ENCODE measurements at regions not wholly inside any gene's neighbourhood (a gene's known extent, or its start where the extent isn't known, plus 50 kb on each side); places are given as distances from the start of the nearest gene placed in this dataset.
"Not testable (repeated sequence)": the region's sequence is repeated elsewhere in the genome, so short reads cannot be mapped to it uniquely, and the experiment has no call there.

- no peak overlapping the region for H3K4me3 ChIP-seq (ENCODE audit: low read length)
- no peaks in the 10 kb centered on the region for H3K27me3 ChIP-seq (ENCODE audit: insufficient read depth, low read length)
- H3K27ac ChIP-seq (ENCODE audit: low read length) = no peak overlapping the region
- no peaks in the 10 kb centered on the region for H3K9me3 ChIP-seq (ENCODE audit: insufficient read depth, low read depth, low read length)
- H3K36me3 ChIP-seq (ENCODE audit: insufficient read depth, low read depth, low read length) = no peaks in the 10 kb centered on the region
- no peak overlapping the region for H3K9ac ChIP-seq (ENCODE audit: low read depth, low read length)
- peaks cover 10% of the 10 kb centered on the region for H3K4me1 ChIP-seq (ENCODE audit: insufficient read depth, low read length)
Measured at GRCh38 chr20:51953731-51954340, 151.5 kb upstream of the SALL4 start.

GRCh38 chr20:51950926-51951325 lies 148.6 kb upstream of the SALL4 start:
- no peaks in the 10 kb centered on the region for H3K9me3 ChIP-seq (ENCODE audit: insufficient read depth, low read depth, low read length)
- no peaks in the 10 kb centered on the region; the same call in 1 of the 2 replicates for H3K4me1 ChIP-seq (ENCODE audit: insufficient read depth, low read length)
- H3K27me3 ChIP-seq (ENCODE audit: insufficient read depth, low read length) = no peaks in the 10 kb centered on the region
- H3K9ac ChIP-seq (ENCODE audit: low read depth, low read length) = no peak overlapping the region
- H3K27ac ChIP-seq (ENCODE audit: low read length) = no peak overlapping the region
- H3K36me3 ChIP-seq (ENCODE audit: insufficient read depth, low read depth, low read length) = no peaks in the 10 kb centered on the region
- H3K4me3 ChIP-seq (ENCODE audit: low read length) = no peak overlapping the region

GRCh38 chr20:51946586-51946985 lies 144.3 kb upstream of the SALL4 start:
- Histone ChIP-seq H3K27me3 (ENCODE audit: insufficient read depth, low read length) (no peaks in the 10 kb centered on the region), H3K27ac (ENCODE audit: low read length) (no peak overlapping the region), H3K9ac (ENCODE audit: low read depth, low read length) (no peak overlapping the region)

GRCh38 chr20:51945881-51946280 lies 143.6 kb upstream of the SALL4 start:
- no peaks in the 10 kb centered on the region for H3K4me1 ChIP-seq (ENCODE audit: insufficient read depth, low read length)

More at GRCh38 chr20:51946586-51946985, 144.3 kb upstream of the SALL4 start:
- Histone ChIP-seq H3K4me1 (ENCODE audit: insufficient read depth, low read length) (no peaks in the 10 kb centered on the region), H3K36me3 (ENCODE audit: insufficient read depth, low read depth, low read length) (no peaks in the 10 kb centered on the region), H3K9me3 (ENCODE audit: insufficient read depth, low read depth, low read length) (no peaks in the 10 kb centered on the region), H3K4me3 (ENCODE audit: low read length) (no peak overlapping the region)

GRCh38 chr20:51945177-51945576 lies 142.9 kb upstream of the SALL4 start:
- Histone ChIP-seq H3K9me3 (ENCODE audit: insufficient read depth, low read depth, low read length) (no peaks in the 10 kb centered on the region), H3K4me3 (ENCODE audit: low read length) (no peak overlapping the region), H3K27me3 (ENCODE audit: insufficient read depth, low read length) (no peaks in the 10 kb centered on the region), H3K27ac (ENCODE audit: low read length) (no peak overlapping the region), H3K9ac (ENCODE audit: low read depth, low read length) (no peak overlapping the region), H3K4me1 (ENCODE audit: insufficient read depth, low read length) (no peaks in the 10 kb centered on the region), H3K36me3 (ENCODE audit: insufficient read depth, low read depth, low read length) (no peaks in the 10 kb centered on the region)

More at GRCh38 chr20:51945881-51946280, 143.6 kb upstream of the SALL4 start:
- no peaks in the 10 kb centered on the region for H3K27me3 ChIP-seq (ENCODE audit: insufficient read depth, low read length)
- H3K36me3 ChIP-seq (ENCODE audit: insufficient read depth, low read depth, low read length) = no peaks in the 10 kb centered on the region
- no peak overlapping the region for H3K9ac ChIP-seq (ENCODE audit: low read depth, low read length)
- H3K9me3 ChIP-seq (ENCODE audit: insufficient read depth, low read depth, low read length) = no peaks in the 10 kb centered on the region
- no peak overlapping the region for H3K4me3 ChIP-seq (ENCODE audit: low read length)
- H3K27ac ChIP-seq (ENCODE audit: low read length) = no peak overlapping the region

- Histone ChIP-seq H3K27me3 (ENCODE audit: insufficient read depth, low read length) (no peaks in the 10 kb centered on the region), H3K9ac (ENCODE audit: low read depth, low read length) (no peak overlapping the region), H3K4me3 (ENCODE audit: low read length) (no peak overlapping the region), H3K27ac (ENCODE audit: low read length) (no peak overlapping the region), H3K4me1 (ENCODE audit: insufficient read depth, low read length) (no peaks in the 10 kb centered on the region), H3K36me3 (ENCODE audit: insufficient read depth, low read depth, low read length) (no peaks in the 10 kb centered on the region), H3K9me3 (ENCODE audit: insufficient read depth, low read depth, low read length) (no peaks in the 10 kb centered on the region)
Measured at GRCh38 chr20:51943761-51944160, 141.4 kb upstream of the SALL4 start.

GRCh38 chr20:51943326-51943725 lies 141.0 kb upstream of the SALL4 start:
- not testable (repeated sequence) for H3K27ac ChIP-seq (ENCODE audit: low read length); H3K4me1 ChIP-seq (ENCODE audit: insufficient read depth, low read length); H3K4me3 ChIP-seq (ENCODE audit: low read length); H3K36me3 ChIP-seq (ENCODE audit: insufficient read depth, low read depth, low read length); H3K9ac ChIP-seq (ENCODE audit: low read depth, low read length); H3K9me3 ChIP-seq (ENCODE audit: insufficient read depth, low read depth, low read length); H3K27me3 ChIP-seq (ENCODE audit: insufficient read depth, low read length)

- Histone ChIP-seq H3K27me3 (ENCODE audit: insufficient read depth, low read length) (no peaks in the 10 kb centered on the region), H3K4me1 (ENCODE audit: insufficient read depth, low read length) (no peaks in the 10 kb centered on the region), H3K9ac (ENCODE audit: low read depth, low read length) (no peak overlapping the region), H3K36me3 (ENCODE audit: insufficient read depth, low read depth, low read length) (no peaks in the 10 kb centered on the region), H3K9me3 (ENCODE audit: insufficient read depth, low read depth, low read length) (no peaks in the 10 kb centered on the region), H3K27ac (ENCODE audit: low read length) (no peak overlapping the region), H3K4me3 (ENCODE audit: low read length) (no peak overlapping the region)
Measured at GRCh38 chr20:51941503-51941902, 139.2 kb upstream of the SALL4 start.

- no peak overlapping the region for H3K9ac ChIP-seq (ENCODE audit: low read depth, low read length)
- no peak overlapping the region for H3K4me3 ChIP-seq (ENCODE audit: low read length)
- no peaks in the 10 kb centered on the region for H3K36me3 ChIP-seq (ENCODE audit: insufficient read depth, low read depth, low read length)
- no peak overlapping the region for H3K27ac ChIP-seq (ENCODE audit: low read length)
- no peaks in the 10 kb centered on the region for H3K9me3 ChIP-seq (ENCODE audit: insufficient read depth, low read depth, low read length)
- H3K27me3 ChIP-seq (ENCODE audit: insufficient read depth, low read length) = no peaks in the 10 kb centered on the region
- H3K4me1 ChIP-seq (ENCODE audit: insufficient read depth, low read length) = peaks cover 4% of the 10 kb centered on the region; the same call in 1 of the 2 replicates
Measured at GRCh38 chr20:51939259-51939585, 136.9 kb upstream of the SALL4 start.

GRCh38 chr20:51938559-51939258 lies 136.4 kb upstream of the SALL4 start:
- Histone ChIP-seq H3K9me3 (ENCODE audit: insufficient read depth, low read depth, low read length) (no peaks in the 10 kb centered on the region), H3K9ac (ENCODE audit: low read depth, low read length) (no peak overlapping the region), H3K27me3 (ENCODE audit: insufficient read depth, low read length) (no peaks in the 10 kb centered on the region), H3K4me3 (ENCODE audit: low read length) (no peak overlapping the region), H3K27ac (ENCODE audit: low read length) (no peak overlapping the region), H3K4me1 (ENCODE audit: insufficient read depth, low read length) (peaks cover 4% of the 10 kb centered on the region; the same call in 1 of the 2 replicates), H3K36me3 (ENCODE audit: insufficient read depth, low read depth, low read length) (no peaks in the 10 kb centered on the region)

- H3K9me3 ChIP-seq (ENCODE audit: insufficient read depth, low read depth, low read length) = no peaks in the 10 kb centered on the region
Measured at GRCh38 chr20:51937779-51938178, 135.5 kb upstream of the SALL4 start.

GRCh38 chr20:51936377-51936776 lies 134.1 kb upstream of the SALL4 start:
- H3K36me3 ChIP-seq (ENCODE audit: insufficient read depth, low read depth, low read length) = no peaks in the 10 kb centered on the region
- H3K9me3 ChIP-seq (ENCODE audit: insufficient read depth, low read depth, low read length) = no peaks in the 10 kb centered on the region
- no peak overlapping the region for H3K27ac ChIP-seq (ENCODE audit: low read length)
- no peaks in the 10 kb centered on the region for H3K27me3 ChIP-seq (ENCODE audit: insufficient read depth, low read length)
- peaks cover 4% of the 10 kb centered on the region; the same call in 1 of the 2 replicates for H3K4me1 ChIP-seq (ENCODE audit: insufficient read depth, low read length)
- no peak overlapping the region for H3K4me3 ChIP-seq (ENCODE audit: low read length)
- H3K9ac ChIP-seq (ENCODE audit: low read depth, low read length) = no peak overlapping the region

More at GRCh38 chr20:51937779-51938178, 135.5 kb upstream of the SALL4 start:
- peaks cover 4% of the 10 kb centered on the region; the same call in 1 of the 2 replicates for H3K4me1 ChIP-seq (ENCODE audit: insufficient read depth, low read length)
- H3K27ac ChIP-seq (ENCODE audit: low read length) = no peak overlapping the region
- no peak overlapping the region for H3K4me3 ChIP-seq (ENCODE audit: low read length)
- H3K9ac ChIP-seq (ENCODE audit: low read depth, low read length) = no peak overlapping the region
- H3K36me3 ChIP-seq (ENCODE audit: insufficient read depth, low read depth, low read length) = no peaks in the 10 kb centered on the region
- no peaks in the 10 kb centered on the region for H3K27me3 ChIP-seq (ENCODE audit: insufficient read depth, low read length)

Measured in iPS-20b (cell line).